HG03432 (cell line): ENCODE measurements at regions not wholly inside any gene's neighbourhood (a gene's known extent, or its start where the extent isn't known, plus 50 kb on each side); places are given as distances from the start of the nearest gene placed in this dataset.
"Not testable (repeated sequence)": the region's sequence is repeated elsewhere in the genome, so short reads cannot be mapped to it uniquely, and the experiment has no call there.

Experiments
- ATAC-seq: cut with Tn5 transposase; IDR thresholded peaks from one replicate; pipeline ENCODE4 v1.9.1; 2021; ENCODE audit warnings: mild to moderate bottlenecking, moderate library complexity; ENCODE audit not compliant: unreplicated experiment

GRCh38 chr12:80045594-80045993 is 53.7 kb upstream of the OTOGL start:
- ATAC-seq = no peak

DNA sequence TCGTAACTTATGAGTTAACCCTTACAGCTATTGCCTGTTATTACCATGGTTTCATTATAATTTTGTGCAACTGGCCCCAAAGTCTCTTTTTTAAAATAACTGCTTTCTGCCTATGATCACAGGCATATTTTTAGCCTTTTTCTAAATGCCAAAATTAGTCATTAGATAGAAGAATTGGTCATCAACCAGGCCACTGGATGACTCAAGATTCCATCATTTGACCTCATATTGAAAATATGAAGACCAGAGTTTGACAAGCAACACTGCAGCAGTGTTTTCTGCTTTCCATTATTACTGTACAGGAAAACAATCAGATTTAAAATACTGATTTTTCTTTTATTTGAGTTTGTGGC is 54.7 kb upstream of the OTOGL start:
- peak; percentile 46 for ATAC-seq

GRCh38 chr12:80041692-80042091 is 57.6 kb upstream of the OTOGL start:
- no peak for ATAC-seq

- ATAC-seq = no peak
Observed at GRCh38 chr12:80041071-80041470, 58.3 kb upstream of the OTOGL start.

GRCh38 chr12:80040075-80040738 is 59.1 kb upstream of the OTOGL start:
- ATAC-seq = no peak

GRCh38 chr12:80038062-80038560 is 61.2 kb upstream of the OTOGL start:
- ATAC-seq = no peak

DNA sequence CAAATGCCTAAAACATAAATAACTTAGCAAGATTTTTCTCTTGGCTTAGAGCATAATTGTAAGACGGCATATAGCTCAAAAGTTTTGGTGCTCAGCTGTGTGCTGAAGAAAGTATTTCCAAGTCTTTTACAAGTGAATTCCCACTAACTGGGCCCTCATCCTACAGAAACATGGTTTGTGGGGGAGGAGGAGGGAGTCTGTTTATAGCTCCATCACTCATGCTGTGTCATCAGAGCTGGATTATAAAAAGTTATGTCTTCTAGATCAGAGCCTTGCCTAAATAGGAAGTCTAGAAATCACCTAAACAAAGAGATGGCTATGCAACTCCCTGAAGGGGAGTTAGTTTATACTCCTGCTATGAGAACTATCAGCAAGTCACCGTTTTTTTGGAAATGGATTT is 65.9 kb upstream of the OTOGL start:
- no peak for ATAC-seq

GRCh38 chr12:80032946-80033345 is 66.4 kb upstream of the OTOGL start:
- no peak for ATAC-seq

GRCh38 chr12:80031229-80031628 is 68.1 kb upstream of the OTOGL start:
- ATAC-seq = no peak

DNA sequence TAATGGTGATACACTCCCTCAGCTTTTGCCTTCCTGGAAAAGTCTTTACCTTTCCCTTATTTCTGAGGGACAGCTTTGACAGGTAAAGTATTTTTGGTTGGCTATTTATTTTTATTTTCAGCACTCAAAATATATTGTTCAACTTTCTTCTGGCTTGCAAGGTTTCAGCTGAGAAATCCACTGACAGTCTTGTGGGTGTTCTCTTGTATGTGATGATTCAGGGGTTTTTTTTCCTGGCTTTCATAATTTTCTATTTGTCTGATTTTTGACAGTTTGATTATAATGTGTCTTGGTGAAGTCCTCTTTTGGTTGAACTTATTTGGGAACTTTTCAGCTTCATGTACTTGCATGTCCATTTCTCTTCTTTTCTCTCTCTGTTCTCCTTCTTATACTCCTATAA is 73.7 kb upstream of the OTOGL start:
- ATAC-seq = no peak

DNA sequence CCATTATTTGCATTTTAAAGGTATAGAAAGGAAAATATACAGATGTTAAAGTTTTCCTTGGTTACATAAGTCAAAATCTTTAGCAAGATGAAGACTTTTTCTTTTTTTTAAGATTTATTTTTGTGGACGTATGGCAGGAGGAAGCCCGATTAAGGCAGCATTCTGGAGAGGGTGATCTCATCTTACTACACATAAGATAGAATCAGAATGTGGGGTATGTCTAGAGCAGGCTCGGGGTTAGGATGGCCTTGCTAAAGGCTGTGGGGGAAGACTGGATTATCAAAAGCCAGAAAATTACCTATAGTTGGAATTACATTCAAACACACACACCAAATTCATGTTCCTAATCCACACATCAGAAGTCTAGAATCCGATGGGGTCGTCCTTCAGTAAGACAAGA is 79.6 kb upstream of the OTOGL start:
- no peak for ATAC-seq

- ATAC-seq = no peak
Observed at GRCh38 chr12:80018119-80018518, 81.2 kb upstream of the OTOGL start.

GRCh38 chr12:80017261-80017870 is 82.0 kb upstream of the OTOGL start:
- ATAC-seq = no peak

GRCh38 chr12:80016684-80017083 is 81.8 kb upstream of the PPP1R12A start:
- no peak for ATAC-seq

GRCh38 chr12:80015660-80016059 is 80.8 kb upstream of the PPP1R12A start:
- no peak for ATAC-seq

DNA sequence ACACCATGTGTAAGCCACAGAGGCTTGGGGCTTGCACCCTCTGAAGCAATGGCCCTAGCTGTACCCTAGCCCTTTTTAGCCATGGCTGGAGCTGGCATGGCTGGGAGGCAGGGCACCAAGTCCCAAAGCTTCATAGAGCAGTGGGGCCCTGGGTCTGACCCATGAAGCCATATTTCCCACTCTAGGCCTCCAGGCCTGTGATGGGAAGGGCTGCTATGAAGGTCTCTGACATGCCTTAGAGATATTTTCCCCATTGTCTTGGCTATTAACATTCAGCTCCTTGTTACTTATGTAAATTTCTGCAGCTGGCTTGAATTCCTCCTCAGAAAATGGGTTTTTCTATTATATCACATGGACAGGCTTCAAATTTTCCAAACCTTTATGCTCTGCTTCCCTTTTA is 68.8 kb upstream of the PPP1R12A start:
- ATAC-seq = not testable (repeated sequence)

DNA sequence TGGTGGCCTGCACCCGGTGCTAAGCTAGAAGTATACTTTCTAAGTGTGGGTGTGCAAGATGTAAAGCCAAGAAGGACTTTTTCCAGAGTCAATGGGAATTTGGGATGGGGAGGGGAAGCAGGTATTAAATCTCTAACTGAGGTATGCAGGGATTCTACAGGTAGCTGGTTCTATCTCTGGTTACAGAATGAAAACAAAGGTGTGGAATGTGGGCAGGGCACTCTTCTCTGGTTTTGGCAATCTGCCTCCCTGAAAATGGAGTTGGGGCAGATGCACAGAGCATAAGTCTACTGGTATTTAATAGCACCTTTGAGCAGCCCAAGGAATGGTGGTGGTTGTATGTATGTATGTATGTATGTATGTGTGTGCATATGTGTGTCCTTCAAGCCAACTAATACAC is 66.7 kb upstream of the PPP1R12A start:
- no peak for ATAC-seq

DNA sequence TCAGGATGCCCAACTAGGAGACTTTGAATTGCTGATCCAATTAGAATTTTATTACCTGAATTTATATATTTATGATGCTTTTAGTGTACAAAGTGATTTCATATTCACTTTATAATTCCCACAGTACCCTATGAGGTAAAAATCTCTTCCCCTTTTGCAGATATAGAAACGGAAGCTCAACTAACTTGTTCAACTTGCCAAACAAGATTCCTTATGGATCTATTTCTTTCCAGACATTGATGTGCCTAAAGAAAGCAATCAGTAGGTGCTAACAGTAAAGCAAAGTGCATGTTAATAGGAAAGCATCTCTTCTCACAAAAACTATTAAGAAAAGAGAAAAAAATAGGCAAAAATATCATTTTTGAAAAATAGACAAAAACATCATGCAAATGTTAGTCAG is 65.9 kb upstream of the PPP1R12A start:
- ATAC-seq = no peak

DNA sequence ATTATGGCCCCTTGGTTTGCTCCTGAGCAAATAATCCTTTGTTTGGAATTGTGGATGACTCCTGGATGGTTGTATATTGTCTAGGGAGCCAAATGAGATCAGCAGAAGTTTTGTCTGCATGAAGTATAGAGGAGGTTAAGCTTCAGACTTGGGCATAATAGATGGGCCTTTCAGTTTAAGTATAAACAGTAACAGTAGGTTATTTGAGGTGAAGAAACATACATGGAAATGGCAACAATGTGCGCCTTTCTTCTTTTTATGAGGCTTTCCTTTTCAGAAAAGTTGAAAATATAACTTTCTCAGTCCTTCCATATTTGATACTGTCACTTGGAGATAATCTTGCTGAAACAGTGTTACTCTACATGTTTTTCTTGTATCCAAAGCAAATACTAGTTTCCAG is 63.7 kb upstream of the PPP1R12A start:
- ATAC-seq = no peak

DNA sequence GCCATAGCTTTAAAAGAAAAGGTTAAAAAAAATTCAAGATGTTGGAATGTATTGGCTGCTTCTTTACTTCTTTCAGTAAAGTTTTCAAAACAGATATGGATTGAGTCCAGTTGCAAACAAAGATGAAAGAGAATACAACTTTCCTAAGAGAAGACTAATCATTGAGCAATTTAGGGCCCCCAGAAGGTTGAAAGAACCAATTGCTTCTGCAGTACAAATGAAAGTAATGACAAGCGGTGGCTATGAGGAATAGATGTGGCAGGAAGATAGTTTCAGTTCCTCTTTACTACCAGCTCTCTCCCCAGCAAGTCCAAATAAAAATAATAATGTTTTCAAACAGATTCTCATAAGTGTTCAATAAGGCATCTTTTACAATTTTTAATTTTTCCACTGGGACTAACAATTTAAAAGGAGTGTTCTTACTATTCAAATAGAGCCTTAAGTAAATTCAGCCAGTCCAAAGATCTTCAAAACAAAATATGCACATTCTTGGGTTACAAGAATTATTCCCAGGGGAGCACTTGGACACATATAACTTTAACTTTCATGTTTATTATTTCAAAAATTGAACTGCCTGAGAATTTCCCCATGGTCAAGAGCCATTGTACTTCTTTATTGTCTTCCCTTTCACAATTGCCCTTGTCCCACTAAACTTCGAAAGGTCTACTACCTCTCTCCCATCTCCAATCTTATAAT is 62.3 kb upstream of the PPP1R12A start:
- peak; percentile 100 for ATAC-seq

- not testable (repeated sequence) for ATAC-seq
Observed at GRCh38 chr12:79995385-79996084, 60.6 kb upstream of the PPP1R12A start.
